Erythroblast (primary cell): ENCODE measurements at regions not wholly inside any gene's neighbourhood (a gene's known extent, or its start where the extent isn't known, plus 50 kb on each side); places are given as distances from the start of the nearest gene placed in this dataset.
"Not testable (repeated sequence)": the region's sequence is repeated elsewhere in the genome, so short reads cannot be mapped to it uniquely, and the experiment has no call there.

Experiments
- DNase-seq, 2 experiments: peaks; one replicate each; lab custom pipeline; 2025; lab: John Stamatoyannopoulos, UW
- GATA1 ChIP-seq: IDR thresholded peaks from 2 replicates; pipeline ENCODE4 v1.6.1; 2011; ENCODE audit warnings: low read depth, mild to moderate bottlenecking, control low read depth, low read length, moderate library complexity
- POLR2A ChIP-seq: IDR thresholded peaks from 2 replicates; pipeline ENCODE4 v1.6.1; 2011; ENCODE audit warnings: mild to moderate bottlenecking, low read length

DNA sequence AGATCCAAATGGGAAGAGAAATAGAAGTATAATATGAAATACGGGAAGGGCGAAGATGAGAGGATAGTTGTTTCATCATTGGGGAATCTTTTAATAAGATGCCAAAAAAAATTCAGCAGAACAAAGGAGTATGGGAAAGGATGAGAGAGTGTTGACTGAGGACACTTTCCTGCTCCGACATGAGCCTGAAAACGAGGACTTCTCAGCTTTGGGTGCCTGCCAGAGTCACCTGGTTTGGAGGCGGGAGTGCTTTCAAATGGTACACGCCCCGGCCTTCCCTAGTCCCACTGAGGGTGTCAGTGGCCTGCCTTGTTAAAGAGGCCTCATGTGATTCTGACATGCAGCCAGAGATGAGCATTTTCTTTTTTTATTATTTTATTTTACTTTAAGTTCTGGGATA, 250.9 kb downstream of the ANKRD60 start:
- no peak for DNase-seq
- TF ChIP-seq POLR2A (no peak), GATA1 (no peak)

DNA sequence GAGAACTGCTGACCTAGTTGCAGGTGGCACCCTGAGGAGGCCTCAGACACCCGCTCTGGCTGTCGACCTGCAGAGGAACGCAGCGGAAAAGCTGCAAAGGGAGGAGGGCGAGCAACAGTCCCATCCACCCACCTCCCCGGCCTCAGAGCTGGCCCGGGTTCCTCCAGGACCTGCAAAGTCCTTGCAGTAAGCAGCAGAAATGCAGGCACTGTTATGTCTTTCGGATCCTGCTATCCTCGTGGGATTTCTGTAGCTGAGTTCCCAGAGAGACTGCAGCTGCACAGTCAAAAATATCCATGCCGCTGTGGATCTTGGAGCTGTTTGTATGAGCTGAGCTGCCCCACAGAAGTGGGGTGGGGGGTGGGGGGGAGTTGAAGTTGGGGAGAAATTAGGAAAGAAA, 251.3 kb downstream of the ANKRD60 start:
- no peak for DNase-seq
- TF ChIP-seq POLR2A (no peak), GATA1 (no peak)

DNA sequence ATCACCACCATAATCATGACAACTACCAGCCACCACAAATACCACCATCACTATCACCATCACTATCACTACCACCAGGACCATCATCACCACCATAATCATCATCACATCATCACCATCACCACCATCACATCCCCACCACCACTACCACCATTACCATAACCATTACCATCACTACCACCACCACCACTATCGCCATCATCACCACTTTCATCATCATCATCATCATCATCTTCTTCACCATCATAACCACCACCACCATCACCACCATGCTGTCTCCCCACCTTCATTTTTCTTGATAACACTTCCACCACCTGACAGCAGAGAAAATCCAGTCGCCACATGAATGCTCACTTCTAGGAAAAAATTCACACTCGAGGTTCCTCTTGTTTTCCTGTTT, 253.6 kb downstream of the ANKRD60 start:
- DNase-seq: no peak
- no peak for TF ChIP-seq POLR2A
- no peak for TF ChIP-seq GATA1

DNA sequence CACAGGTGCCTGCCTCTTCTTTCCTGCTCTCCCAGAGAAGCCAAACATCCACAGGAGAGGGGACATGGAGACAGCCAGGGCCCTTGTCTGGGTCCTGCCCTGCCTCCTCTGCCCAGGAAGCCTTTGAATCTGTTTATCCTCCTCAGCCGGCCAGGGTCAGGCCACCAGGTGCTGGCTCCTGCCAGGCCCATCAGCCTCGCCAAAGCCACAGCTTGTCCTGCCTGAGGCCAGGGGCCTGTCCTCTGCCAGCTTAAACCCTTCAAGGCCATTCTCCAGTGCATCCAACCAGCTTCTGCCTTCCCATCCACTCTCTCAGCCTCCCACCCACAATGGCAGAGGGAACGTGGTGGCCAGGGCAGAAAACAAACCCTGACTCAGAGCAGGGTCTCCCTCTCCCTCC, 254.6 kb downstream of the ANKRD60 start:
- DNase-seq: no peak
- TF ChIP-seq GATA1 (no peak), POLR2A (no peak)

DNA sequence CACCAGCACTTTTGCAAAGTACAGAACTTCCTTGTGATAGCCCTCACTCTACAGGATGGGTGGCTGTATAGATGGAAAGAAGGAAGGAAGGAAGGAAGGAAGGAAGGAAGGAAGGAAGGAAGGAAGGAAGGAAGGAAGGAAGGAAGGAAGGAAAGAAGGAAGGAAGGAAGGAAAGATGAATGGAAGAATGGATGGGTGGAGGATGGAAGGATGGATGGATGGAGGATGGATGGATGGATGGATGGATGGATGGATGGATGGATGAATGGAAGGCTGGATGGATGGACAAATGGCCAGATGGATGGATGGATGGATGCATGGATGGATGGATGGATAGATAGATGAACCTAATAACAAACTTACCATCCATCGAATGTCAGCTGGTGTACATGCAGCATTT, 256.9 kb downstream of the ANKRD60 start:
- not testable (repeated sequence) for DNase-seq

DNA sequence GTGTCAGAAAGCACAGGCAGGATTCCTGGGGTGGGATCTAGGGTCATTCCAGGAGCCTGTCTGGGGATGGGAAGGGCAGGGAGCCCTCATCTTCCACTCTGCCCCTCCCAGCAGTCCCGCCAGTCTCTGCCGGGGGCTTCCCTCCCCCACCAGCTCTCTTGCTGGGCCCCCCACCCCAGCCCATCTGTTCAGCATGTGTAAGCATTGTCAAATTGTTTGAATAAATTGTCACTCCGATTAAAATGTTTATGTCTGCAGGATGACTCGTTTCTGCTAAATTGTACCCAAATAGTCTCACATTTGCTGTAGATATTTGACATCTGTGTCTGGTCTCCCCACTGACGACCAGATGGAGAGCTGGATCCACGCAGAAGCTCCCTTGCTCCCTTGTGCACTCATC, 257.6 kb downstream of the ANKRD60 start:
- no peak for DNase-seq
- TF ChIP-seq GATA1 (no peak), POLR2A (no peak)

DNA sequence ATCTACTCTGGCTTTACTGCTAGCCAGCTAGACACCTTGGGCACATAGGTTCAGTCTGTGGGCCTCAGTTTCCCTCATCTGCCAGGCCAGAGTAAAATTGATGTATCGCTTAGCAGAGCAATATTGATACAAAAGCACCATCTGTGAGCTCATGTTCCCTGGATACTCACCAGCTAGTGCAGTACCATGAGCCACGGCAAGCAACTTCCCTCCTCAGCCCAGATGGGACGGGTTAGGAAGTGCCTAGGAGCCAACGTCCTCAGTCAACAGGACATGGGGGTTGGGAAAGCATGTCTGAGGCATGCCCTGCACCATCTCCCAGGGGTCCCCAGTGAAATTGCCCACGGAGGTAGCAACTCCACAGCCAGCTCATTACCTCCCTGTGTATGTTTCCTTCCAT, 258.3 kb downstream of the ANKRD60 start:
- no peak for DNase-seq
- TF ChIP-seq GATA1: no peak
- no peak for TF ChIP-seq POLR2A

DNA sequence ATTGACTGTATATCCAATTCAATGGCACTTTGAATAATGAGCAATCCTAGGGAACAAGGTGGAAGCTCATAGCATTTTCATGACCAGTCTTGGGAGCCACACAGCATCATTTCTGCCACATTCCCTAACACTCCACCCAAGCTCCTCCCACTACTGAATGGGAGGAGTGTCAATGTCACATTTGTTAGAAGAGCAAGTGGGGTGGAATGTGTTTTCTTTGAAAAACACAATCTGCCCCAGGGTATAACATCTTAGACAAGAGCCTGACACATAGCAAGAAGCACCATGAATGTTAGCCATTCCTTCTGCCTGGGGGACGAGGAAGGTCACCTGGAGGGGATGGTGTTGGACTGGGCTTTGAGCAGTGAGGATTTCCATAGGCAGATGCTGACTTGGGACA, 258.3 kb upstream of the PMEPA1 start:
- TF ChIP-seq GATA1 (no peak), POLR2A (no peak)
- no peak for DNase-seq

DNA sequence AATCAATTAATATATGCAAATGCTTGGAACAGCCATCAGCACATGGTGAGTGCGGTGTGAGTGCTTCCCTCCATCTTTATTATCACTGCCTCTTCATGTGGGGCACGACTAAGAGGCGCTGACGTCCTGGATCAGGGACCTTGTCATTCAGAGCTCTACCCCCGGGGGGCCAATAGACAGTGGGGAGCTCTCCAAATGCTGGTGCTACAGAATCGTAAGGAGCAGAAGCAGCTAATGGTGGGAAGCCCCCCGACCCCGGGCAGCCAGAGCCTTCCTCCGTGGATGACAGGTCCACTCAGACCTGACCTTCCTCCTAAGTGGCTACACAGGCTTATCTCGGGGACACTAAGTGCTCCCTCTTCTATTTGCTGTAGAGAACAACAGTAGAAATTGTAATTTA, 257.5 kb upstream of the PMEPA1 start:
- no peak for DNase-seq
- TF ChIP-seq POLR2A: no peak
- TF ChIP-seq GATA1: no peak

DNA sequence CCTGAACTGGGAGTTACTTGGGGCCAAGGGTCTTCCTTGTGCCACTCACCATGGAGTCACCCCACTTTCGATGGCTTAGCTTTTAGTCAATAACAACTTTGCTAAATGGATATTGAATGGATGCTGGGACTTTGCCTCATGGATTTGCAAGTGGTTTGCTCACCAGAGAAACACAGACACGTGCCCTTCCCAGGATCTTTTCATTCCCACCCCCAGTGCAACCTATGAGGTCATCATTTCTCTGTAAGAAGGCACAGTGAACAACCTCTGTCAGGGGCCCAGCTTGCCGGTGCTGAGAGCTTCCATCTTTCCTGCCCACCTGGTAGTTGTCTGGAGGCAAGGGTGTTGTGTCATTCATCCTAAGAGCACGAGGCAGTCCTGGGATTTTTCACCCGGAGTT, 256.8 kb upstream of the PMEPA1 start:
- TF ChIP-seq POLR2A (no peak), GATA1 (no peak)
- no peak for DNase-seq

DNA sequence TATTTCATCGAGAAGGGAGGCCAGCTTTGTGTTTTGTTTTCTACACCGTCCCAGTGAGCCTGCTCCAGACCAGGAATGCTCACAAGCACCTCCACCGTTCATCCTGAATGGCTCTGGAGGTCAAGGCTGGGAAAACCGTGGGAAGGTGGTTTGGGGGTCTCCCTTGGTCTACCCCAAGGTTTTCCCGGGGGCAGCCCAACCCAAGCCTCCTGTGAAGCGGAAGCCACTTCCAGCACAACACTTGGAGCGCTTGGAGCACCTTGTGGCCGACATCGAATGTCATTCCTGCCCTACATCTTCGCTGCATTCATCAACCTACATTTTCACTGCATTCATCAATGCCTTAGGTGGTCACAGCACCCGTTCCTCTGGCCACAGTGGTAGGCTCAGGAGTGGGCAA, 255.6 kb upstream of the PMEPA1 start:
- no peak for DNase-seq
- no peak for TF ChIP-seq POLR2A

DNA sequence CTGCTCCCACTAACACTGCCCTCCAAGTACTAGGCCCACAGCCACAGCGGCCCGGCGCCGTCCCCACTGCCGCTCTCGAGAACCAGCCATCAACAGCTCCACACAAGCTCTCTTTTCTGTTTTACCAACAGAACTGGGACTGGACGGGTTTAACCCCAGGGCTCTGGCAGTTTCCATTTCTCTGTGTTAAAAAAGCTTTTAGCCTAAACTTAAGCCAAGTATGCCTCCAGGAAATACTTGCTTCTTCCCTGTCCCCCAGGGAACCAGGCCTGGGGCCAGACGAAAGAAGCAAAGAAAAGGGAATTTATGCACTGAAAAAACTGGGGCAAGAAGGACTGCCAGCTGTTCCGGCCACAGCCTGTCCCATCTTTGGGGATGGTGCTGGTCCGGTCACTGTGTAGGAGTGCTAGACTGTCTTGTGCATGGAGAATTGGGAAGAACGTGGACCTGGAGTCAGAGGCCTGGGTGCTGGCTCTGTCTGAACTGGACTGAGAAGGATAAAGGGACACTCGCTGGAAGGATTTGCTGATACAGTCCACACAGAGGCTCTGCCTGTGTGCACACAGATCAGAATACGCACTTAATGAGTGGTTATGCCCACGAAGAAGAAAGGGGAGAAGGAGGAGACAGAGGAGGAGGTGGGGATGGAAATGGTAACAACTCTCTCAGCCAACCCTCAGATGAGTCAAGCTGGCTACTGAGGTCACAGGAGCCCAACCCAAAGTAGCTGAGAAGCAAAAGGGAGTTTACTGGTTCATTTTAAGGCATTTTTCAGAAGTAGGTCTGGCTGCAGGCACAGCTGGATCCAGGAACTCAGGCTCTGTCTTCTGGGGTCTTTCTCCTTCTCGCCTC, 254.4 kb upstream of the PMEPA1 start:
- TF ChIP-seq GATA1: no peak
- no peak for TF ChIP-seq POLR2A
- no peak for DNase-seq

DNA sequence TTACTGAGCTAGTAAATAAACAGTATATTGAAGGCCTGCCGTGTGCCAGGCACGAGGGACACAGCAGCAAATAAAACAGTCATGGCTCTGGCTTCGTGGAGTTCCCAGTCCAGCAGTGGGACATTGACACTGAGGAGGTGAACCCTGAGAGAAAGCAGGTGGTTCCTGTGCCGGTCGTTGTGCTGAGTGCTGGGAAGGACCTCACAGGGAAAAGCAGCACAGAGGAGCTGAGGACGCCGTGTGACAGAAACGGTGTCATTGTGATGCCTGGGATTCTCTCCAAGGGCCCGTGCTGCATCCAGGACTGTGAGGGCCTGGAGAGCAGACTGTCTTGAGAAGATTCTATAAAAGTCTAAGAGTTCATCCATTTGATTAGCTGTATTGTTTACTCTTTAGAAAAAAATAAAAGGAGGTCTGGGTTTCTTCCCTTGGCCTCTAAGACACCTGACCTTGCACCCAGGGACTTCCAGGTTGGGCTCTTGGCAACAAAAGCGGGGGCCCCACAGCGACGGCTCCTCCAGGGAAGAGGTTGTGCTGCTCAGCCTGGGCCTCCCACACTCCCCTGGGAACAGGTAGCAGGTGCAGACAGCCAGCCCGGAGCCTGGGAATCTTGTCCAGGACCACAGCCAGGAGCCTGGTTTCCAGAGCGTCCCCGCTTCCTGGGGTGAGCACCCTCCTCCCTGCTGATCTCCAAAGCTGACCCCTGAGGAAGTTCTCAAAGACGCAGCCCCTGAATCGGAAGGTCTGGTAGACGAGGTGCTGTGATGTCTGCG, 251.2 kb upstream of the PMEPA1 start:
- TF ChIP-seq POLR2A (no peak), GATA1 (no peak)
- no peak for DNase-seq

DNA sequence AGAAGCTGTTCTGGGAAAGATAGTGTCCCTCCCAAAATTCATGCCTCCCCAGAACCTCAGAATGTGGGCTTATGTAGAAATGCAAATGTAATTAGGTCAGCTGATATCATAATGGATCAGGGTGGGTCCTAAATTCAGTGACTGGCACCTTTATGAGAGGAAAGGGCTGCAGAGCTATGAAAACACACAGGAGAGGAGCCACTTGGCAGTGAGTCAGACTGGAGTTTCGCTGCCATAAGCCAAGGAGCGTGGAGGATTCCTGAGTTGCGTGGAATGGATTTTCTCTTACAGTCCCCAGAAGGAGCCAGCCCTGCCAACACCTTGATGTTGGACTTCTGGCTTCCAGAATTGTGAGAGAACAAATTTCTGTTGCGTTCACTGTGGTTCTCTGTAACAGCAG, 249.8 kb upstream of the PMEPA1 start:
- DNase-seq: no peak
- TF ChIP-seq POLR2A: no peak
- no peak for TF ChIP-seq GATA1

DNA sequence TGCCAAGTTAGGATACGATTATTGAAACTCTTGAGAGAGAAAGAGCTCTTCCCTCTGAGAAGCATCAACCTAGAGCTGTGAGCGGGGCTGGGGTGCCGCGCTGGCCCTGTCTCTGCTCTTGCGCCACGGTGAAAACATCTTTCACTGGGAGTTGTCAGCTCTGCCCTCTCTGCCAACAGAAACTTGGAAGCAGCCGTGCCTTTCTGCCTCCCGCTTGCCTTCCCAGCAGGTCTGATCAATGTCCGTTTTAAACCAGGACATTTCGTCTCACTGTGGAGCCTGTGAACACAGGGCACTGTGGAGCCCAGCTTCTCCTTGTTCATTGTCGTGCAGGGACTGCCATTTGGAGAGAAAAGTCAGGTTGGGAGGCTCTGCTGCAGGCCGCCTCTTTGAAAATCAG, 249.2 kb upstream of the PMEPA1 start:
- no peak for TF ChIP-seq POLR2A
- TF ChIP-seq GATA1: no peak
- no peak for DNase-seq
